Endothelial cell of umbilical vein (primary cell): ENCODE measurements at regions not wholly inside any gene's neighbourhood (a gene's known extent, or its start where the extent isn't known, plus 50 kb on each side); places are given as distances from the start of the nearest gene placed in this dataset.

Source experiments
- BruUV-seq: library from RNA; stranded (reverse); fragments of 400-500 nt; replicated peaks from 2 replicates; lab custom pipeline; 2021; lab: Mats Ljungman, UMichigan
- CTCF ChIA-PET: fragments of 300-600, 350-600 bp; sonication (Branson Sonifier 250); formaldehyde crosslinking; loops from one replicate; lab custom pipeline; 2021; ENCODE audit warnings: antibody characterized with exemption, inconsistent platforms; lab: Charles Lee
- POLR2A ChIA-PET: fragments of 300-600, 350-600 bp; sonication (Branson Sonifier 250); formaldehyde crosslinking; loops from one replicate; lab custom pipeline; 2021; ENCODE audit warnings: antibody characterized with exemption, inconsistent platforms; lab: Charles Lee
- DNase-seq: peaks from one replicate; pipeline ENCODE4 v3.0.0-alpha.2; 2011; ENCODE audit warnings: low read depth, low spot score
- FAIRE-seq: peaks from 2 replicates; lab custom pipeline; 2011; peaks lifted over from hg19 to GRCh38; lab: Jason Lieb, UNC
- H2AFZ ChIP-seq: 2 replicates; pipeline ENCODE4 v1.6.0; 2012; ENCODE audit warnings: low read depth, low read length, control low read depth, inconsistent platforms
- H3K27ac ChIP-seq: 2 replicates; pipeline ENCODE4 v1.5.1; 2011; ENCODE audit warnings: low read depth, mild to moderate bottlenecking, control low read depth, low read length, moderate library complexity; ENCODE audit not compliant: insufficient read depth
- H3K27me3 ChIP-seq, 2 experiments: 2 replicates each; pipeline versions ENCODE4 v1.6.0 to v1.6.1; 2011; ENCODE audit warnings: low read length in 2 of 2, mixed read lengths in 1 of 2; ENCODE audit not compliant: control insufficient read depth in 2 of 2, insufficient read depth in 2 of 2
- H3K36me3 ChIP-seq, 2 experiments: 2 replicates in 1 of 2; 3 replicates in 1 of 2; pipeline ENCODE4 v1.5.1; 2011; ENCODE audit warnings: low read length in 2 of 2, mild to moderate bottlenecking in 1 of 2, moderate library complexity in 1 of 2; ENCODE audit not compliant: control insufficient read depth in 2 of 2, insufficient read depth in 2 of 2; ENCODE audit errors: extremely low read depth in 1 of 2
- H3K4me1 ChIP-seq: 3 replicates; pipeline ENCODE4 v1.5.1; 2011; ENCODE audit warnings: mild to moderate bottlenecking, low read length; ENCODE audit not compliant: control insufficient read depth, insufficient read depth; ENCODE audit errors: extremely low read depth
- H3K4me2 ChIP-seq: 2 replicates; pipeline ENCODE4 v1.6.1; 2011; ENCODE audit warnings: low read length, control low read depth, mixed read lengths; ENCODE audit not compliant: insufficient read depth
- H3K4me3 ChIP-seq, 3 experiments: fragments of 200-600 bp in 1 of 3; sonication (generic), shearing (Covaris generic) in 1 of 3; replicated peaks in 1 of 3; 2 replicates each; pipeline ENCODE4 v1.5.1; 2011 to 2016; ENCODE audit warnings: control low read depth in 3 of 3, low read length in 3 of 3, mild to moderate bottlenecking in 2 of 3, inconsistent platforms in 1 of 3, low read depth in 1 of 3, moderate library complexity in 1 of 3; ENCODE audit not compliant: insufficient read depth in 1 of 3
- H3K79me2 ChIP-seq: 2 replicates; pipeline ENCODE4 v1.6.0; 2012; ENCODE audit warnings: low read length, inconsistent platforms; ENCODE audit not compliant: control insufficient read depth, insufficient read depth
- H3K9ac ChIP-seq: replicated peaks from 2 replicates; pipeline ENCODE3; 2011; ENCODE audit warnings: low read length, control low read depth; ENCODE audit not compliant: insufficient read depth; ENCODE audit errors: extremely low read depth
- H3K9me1 ChIP-seq: replicated peaks from 3 replicates; pipeline ENCODE4 v1.6.0; 2011; ENCODE audit warnings: mild to moderate bottlenecking, low read length; ENCODE audit not compliant: control insufficient read depth, insufficient read depth; ENCODE audit errors: extremely low read depth
- H3K9me3 ChIP-seq: replicated peaks from 2 replicates; pipeline ENCODE4 v1.5.1; 2012; ENCODE audit warnings: low read length, inconsistent platforms; ENCODE audit not compliant: control insufficient read depth, insufficient read depth
- H4K20me1 ChIP-seq: replicated peaks from 2 replicates; pipeline ENCODE3; 2011; ENCODE audit warnings: mild to moderate bottlenecking, low read length; ENCODE audit not compliant: control insufficient read depth, insufficient read depth; ENCODE audit errors: extremely low read depth
- EZH2 ChIP-seq: IDR thresholded peaks from 2 replicates; pipeline ENCODE4 v1.6.1; 2012; ENCODE audit warnings: borderline replicate concordance, low read depth, mild to moderate bottlenecking, moderate library complexity, low read length, inconsistent platforms; ENCODE audit not compliant: severe bottlenecking
- FOS ChIP-seq: IDR thresholded peaks from 2 replicates; pipeline ENCODE4 v1.6.1; 2011; ENCODE audit warnings: mild to moderate bottlenecking, low read length, moderate library complexity, borderline replicate concordance; ENCODE audit not compliant: insufficient read depth
- GATA2 ChIP-seq: IDR thresholded peaks from 2 replicates; pipeline ENCODE4 v1.7.0; 2011; ENCODE audit warnings: low read depth, mild to moderate bottlenecking, moderate library complexity, mixed read lengths, low read length; ENCODE audit not compliant: insufficient read length, insufficient read depth
- JUN ChIP-seq: IDR thresholded peaks from 2 replicates; pipeline ENCODE4 v1.6.1; 2011; ENCODE audit warnings: borderline replicate concordance, low read depth; ENCODE audit not compliant: insufficient read length, insufficient read depth
- MAX ChIP-seq: IDR thresholded peaks from 2 replicates; pipeline ENCODE4 v1.6.1; 2011; ENCODE audit not compliant: insufficient read depth, insufficient read length
- MYC ChIP-seq: IDR thresholded peaks from one replicate; pipeline ENCODE4 v1.6.1; 2011; ENCODE audit warnings: mild to moderate bottlenecking, low read depth, low read length
- POLR2A ChIP-seq: IDR thresholded peaks from 2 replicates; pipeline ENCODE4 v1.6.1; 2012; ENCODE audit warnings: low read depth, mild to moderate bottlenecking, control low read depth, low read length
- POLR2AphosphoS5 ChIP-seq: IDR thresholded peaks from 2 replicates; pipeline ENCODE4 v1.6.1; 2012; ENCODE audit warnings: low read depth, mild to moderate bottlenecking, control low read depth, low read length, moderate library complexity; ENCODE audit not compliant: insufficient read depth
- dilution Hi-C: fragments of 300-500 bp; cut with MboI; formaldehyde crosslinking; loops from one replicate; pipeline ENCODE4 v1.15.0; 2019; ENCODE audit warnings: low sequenced_read_pairs; ENCODE audit not compliant: extremely low pct_ligation_motif_present
- intact Hi-C: fragments of 100-400 bp; cut with micrococcal nuclease; formaldehyde crosslinking; loops from one replicate; pipeline ENCODE4 v1.10.0; 2022
- TF ChIP-seq, protein P1 (sequence below), 2 donors: IDR thresholded peaks; 1 replicate in 1 of 2; 2 replicates in 1 of 2; pipeline ENCODE4 v1.5.1; 2011; ENCODE audit warnings: low read length in 2 of 2, mild to moderate bottlenecking in 2 of 2, moderate library complexity in 2 of 2, control low read depth in 1 of 2, inconsistent platforms in 1 of 2, low read depth in 1 of 2; ENCODE audit not compliant: insufficient read depth in 1 of 2; ENCODE audit errors: extremely low read depth in 1 of 2

DNA sequence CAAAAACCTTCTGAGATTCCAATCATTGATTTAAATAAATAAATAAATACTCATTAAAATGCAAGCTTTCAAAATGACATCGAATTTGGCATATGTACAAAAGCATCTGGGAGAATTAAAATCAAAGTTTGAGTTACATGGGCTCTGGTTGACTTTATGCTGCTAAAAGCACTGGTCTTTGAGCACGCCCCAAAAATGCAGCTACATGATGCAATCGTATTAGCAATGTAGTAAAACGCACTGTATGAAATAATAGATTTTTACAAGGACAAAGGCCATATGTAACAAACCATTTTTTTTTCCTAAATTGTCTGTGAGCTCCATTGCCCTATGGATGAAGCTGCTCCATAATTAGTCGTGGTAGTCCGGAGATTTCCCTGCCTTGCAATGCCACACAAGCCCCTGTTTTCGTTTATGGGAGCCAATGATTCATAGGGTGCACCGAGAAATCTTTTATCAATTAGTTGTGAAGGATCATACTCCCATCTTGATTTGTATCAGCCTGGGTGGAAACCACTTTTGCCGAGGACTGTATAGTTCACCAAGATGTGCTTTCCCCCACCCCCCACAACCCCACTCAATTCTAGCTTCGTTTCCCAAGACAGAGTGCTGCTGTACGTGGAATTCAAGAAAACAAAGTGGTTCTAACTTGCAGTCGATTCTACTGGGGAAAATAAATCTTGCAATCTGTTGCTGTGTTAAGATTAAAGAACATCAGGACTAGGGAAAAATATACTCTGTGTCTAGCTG lies 268.4 kb downstream of the IRS1 start:
- Histone ChIP-seq H3K36me3 (no peaks in the 10 kb centered on the region), H3K27me3 (no peaks in the 10 kb centered on the region), H3K4me1 (no peaks in the 10 kb centered on the region), H3K9ac (no peak overlapping the region), H3K9me1 (no peaks in the 10 kb centered on the region), H3K9me3 (peaks cover 2% of the 10 kb centered on the region), H4K20me1 (no peaks in the 10 kb centered on the region), H3K4me3 (no peak overlapping the region), H2AFZ (no peak overlapping the region), H3K27ac (no peak overlapping the region), H3K4me2 (no peak overlapping the region), H3K79me2 (no peaks in the 10 kb centered on the region)
- FAIRE-seq (no peak), DNase-seq (no peak)
- CTCF ChIA-PET: no interaction called here
- POLR2A ChIA-PET: no interaction called here
- dilution Hi-C loops (no loop called here), intact Hi-C loops (no loop called here)
- TF ChIP-seq EZH2: no peak
- no peak for TF ChIP-seq POLR2AphosphoS5
- TF ChIP-seq, protein P1, sequence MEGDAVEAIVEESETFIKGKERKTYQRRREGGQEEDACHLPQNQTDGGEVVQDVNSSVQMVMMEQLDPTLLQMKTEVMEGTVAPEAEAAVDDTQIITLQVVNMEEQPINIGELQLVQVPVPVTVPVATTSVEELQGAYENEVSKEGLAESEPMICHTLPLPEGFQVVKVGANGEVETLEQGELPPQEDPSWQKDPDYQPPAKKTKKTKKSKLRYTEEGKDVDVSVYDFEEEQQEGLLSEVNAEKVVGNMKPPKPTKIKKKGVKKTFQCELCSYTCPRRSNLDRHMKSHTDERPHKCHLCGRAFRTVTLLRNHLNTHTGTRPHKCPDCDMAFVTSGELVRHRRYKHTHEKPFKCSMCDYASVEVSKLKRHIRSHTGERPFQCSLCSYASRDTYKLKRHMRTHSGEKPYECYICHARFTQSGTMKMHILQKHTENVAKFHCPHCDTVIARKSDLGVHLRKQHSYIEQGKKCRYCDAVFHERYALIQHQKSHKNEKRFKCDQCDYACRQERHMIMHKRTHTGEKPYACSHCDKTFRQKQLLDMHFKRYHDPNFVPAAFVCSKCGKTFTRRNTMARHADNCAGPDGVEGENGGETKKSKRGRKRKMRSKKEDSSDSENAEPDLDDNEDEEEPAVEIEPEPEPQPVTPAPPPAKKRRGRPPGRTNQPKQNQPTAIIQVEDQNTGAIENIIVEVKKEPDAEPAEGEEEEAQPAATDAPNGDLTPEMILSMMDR (IDR thresholded peaks at IDR 0.05; ENCODE audit: extremely low read depth in 1 of 2, insufficient read depth in 1 of 2, low read depth in 1 of 2, low read length in 2 of 2): no peak
- no peak for TF ChIP-seq MYC
- TF ChIP-seq FOS: no peak
- TF ChIP-seq POLR2A: no peak
- no peak for TF ChIP-seq GATA2
- TF ChIP-seq MAX: no peak
- TF ChIP-seq JUN: no peak
- no TSS peak for BruUV-seq
